Astrocyte (in vitro differentiated cells and primary cell): ENCODE measurements at regions not wholly inside any gene's neighbourhood (a gene's known extent, or its start where the extent isn't known, plus 50 kb on each side); places are given as distances from the start of the nearest gene placed in this dataset.

Experiments used
- DNase-seq: peaks from one replicate; pipeline ENCODE4 v3.0.0-alpha.2; 2010; ENCODE audit warnings: low read depth
- FAIRE-seq: peaks from 2 replicates; lab custom pipeline; 2011; peaks lifted over from hg19 to GRCh38; lab: Jason Lieb, UNC
- H2AFZ ChIP-seq: 2 replicates; pipeline ENCODE4 v1.6.0; 2012; ENCODE audit warnings: low read depth, low read length, inconsistent platforms
- H3K27ac ChIP-seq: 2 replicates; pipeline ENCODE4 v1.5.1; 2011; ENCODE audit warnings: low read depth, low read length, inconsistent platforms
- H3K27me3 ChIP-seq: 2 replicates; pipeline ENCODE4 v1.6.0; 2011; ENCODE audit warnings: low read length, inconsistent platforms; ENCODE audit not compliant: insufficient read depth
- H3K36me3 ChIP-seq: 2 replicates; pipeline ENCODE4 v1.5.1; 2011; ENCODE audit warnings: low read length, inconsistent platforms; ENCODE audit not compliant: insufficient read depth
- H3K4me1 ChIP-seq: 2 replicates; pipeline ENCODE4 v1.5.1; 2011; ENCODE audit warnings: low read length, inconsistent platforms; ENCODE audit not compliant: insufficient read depth
- H3K4me2 ChIP-seq: 2 replicates; pipeline ENCODE4 v1.6.0; 2012; ENCODE audit warnings: low read length, inconsistent platforms
- H3K4me3 ChIP-seq: 2 replicates; pipeline ENCODE4 v1.5.1; 2011; ENCODE audit warnings: low read depth, mild to moderate bottlenecking, low read length, inconsistent platforms; ENCODE audit not compliant: insufficient read depth
- H3K79me2 ChIP-seq: 2 replicates; pipeline ENCODE4 v1.6.0; 2012; ENCODE audit warnings: mild to moderate bottlenecking, low read length, inconsistent platforms; ENCODE audit not compliant: insufficient read depth
- H3K9ac ChIP-seq: 2 replicates; pipeline ENCODE4 v1.6.0; 2012; ENCODE audit warnings: mild to moderate bottlenecking, low read length, inconsistent platforms
- H3K9me3 ChIP-seq: 2 replicates; pipeline ENCODE4 v1.5.1; 2012; ENCODE audit warnings: low read depth, mild to moderate bottlenecking, low read length, inconsistent platforms; ENCODE audit not compliant: insufficient read depth
- H4K20me1 ChIP-seq: 2 replicates; pipeline ENCODE4 v1.6.0; 2012; ENCODE audit warnings: low read length, inconsistent platforms; ENCODE audit not compliant: insufficient read depth
- H3K27ac Mint-ChIP-seq: one replicate; pipeline ENCODE4 v1.8.0; 2021; ENCODE audit warnings: mild to moderate bottlenecking, mixed read lengths; ENCODE audit not compliant: unreplicated experiment
- H3K27me3 Mint-ChIP-seq: one replicate; pipeline ENCODE4 v1.8.0; 2021; ENCODE audit warnings: low read depth, mixed read lengths; ENCODE audit not compliant: unreplicated experiment
- H3K36me3 Mint-ChIP-seq: one replicate; pipeline ENCODE4 v1.8.0; 2021; ENCODE audit warnings: low read depth, mixed read lengths; ENCODE audit not compliant: unreplicated experiment
- H3K4me1 Mint-ChIP-seq: one replicate; pipeline ENCODE4 v1.8.0; 2021; ENCODE audit warnings: low read depth, mixed read lengths; ENCODE audit not compliant: unreplicated experiment
- H3K4me3 Mint-ChIP-seq: one replicate; pipeline ENCODE4 v1.8.0; 2021; ENCODE audit warnings: mild to moderate bottlenecking, moderate library complexity, mixed read lengths; ENCODE audit not compliant: unreplicated experiment
- H3K9me3 Mint-ChIP-seq: one replicate; pipeline ENCODE4 v1.8.0; 2021; ENCODE audit warnings: mild to moderate bottlenecking, mixed read lengths; ENCODE audit not compliant: unreplicated experiment
- CTCF ChIP-seq: IDR thresholded peaks from 2 replicates; pipeline ENCODE4 v1.5.1; 2011; ENCODE audit warnings: low read depth, mild to moderate bottlenecking, inconsistent platforms, low read length, moderate library complexity; ENCODE audit not compliant: insufficient read depth
- EZH2 ChIP-seq: IDR thresholded peaks from 2 replicates; pipeline ENCODE4 v1.6.1; 2012; ENCODE audit warnings: mild to moderate bottlenecking, low read length, inconsistent platforms; ENCODE audit not compliant: insufficient read depth

- Histone ChIP-seq H3K4me3 (no peak overlapping the region), H3K27ac (no peak overlapping the region), H2AFZ (no peak overlapping the region), H3K4me1 (no peaks in the 10 kb centered on the region), H3K9me3 (no peaks in the 10 kb centered on the region), H3K27me3 (no peaks in the 10 kb centered on the region), H3K36me3 (no peaks in the 10 kb centered on the region), H3K4me2 (no peak overlapping the region), H3K79me2 (no peaks in the 10 kb centered on the region), H3K9ac (no peak overlapping the region), H4K20me1 (no peaks in the 10 kb centered on the region)
- no peaks in the 10 kb centered on the region for H3K27me3 Mint-ChIP-seq
- no peaks in the 10 kb centered on the region for H3K36me3 Mint-ChIP-seq
- TF ChIP-seq CTCF = no peak
- no peak for TF ChIP-seq EZH2
- H3K27ac Mint-ChIP-seq = no peak overlapping the region
- no peak for FAIRE-seq
- no peaks in the 10 kb centered on the region for H3K4me1 Mint-ChIP-seq
- H3K9me3 Mint-ChIP-seq = no peaks in the 10 kb centered on the region
- DNase-seq = no peak
- no peak overlapping the region for H3K4me3 Mint-ChIP-seq
Measured at GRCh38 chr1:189311915-189312314, 1165.7 kb downstream of the BRINP3 start.

GRCh38 chr1:189312499-189312898, 1165.2 kb downstream of the BRINP3 start:
- FAIRE-seq (no peak), DNase-seq (no peak)
- no peaks in the 10 kb centered on the region for H3K9me3 ChIP-seq
- Mint-ChIP-seq H3K27ac (no peak overlapping the region), H3K4me1 (no peaks in the 10 kb centered on the region), H3K4me3 (no peak overlapping the region), H3K36me3 (no peaks in the 10 kb centered on the region), H3K9me3 (no peaks in the 10 kb centered on the region), H3K27me3 (no peaks in the 10 kb centered on the region)
- no peak overlapping the region for H2AFZ ChIP-seq
- no peak overlapping the region for H3K9ac ChIP-seq
- H3K36me3 ChIP-seq = no peaks in the 10 kb centered on the region
- no peaks in the 10 kb centered on the region for H3K79me2 ChIP-seq
- no peaks in the 10 kb centered on the region for H4K20me1 ChIP-seq
- no peak for TF ChIP-seq CTCF
- no peak for TF ChIP-seq EZH2
- H3K4me3 ChIP-seq = no peak overlapping the region
- no peaks in the 10 kb centered on the region for H3K4me1 ChIP-seq
- H3K27ac ChIP-seq = no peak overlapping the region
- H3K4me2 ChIP-seq = no peak overlapping the region
- H3K27me3 ChIP-seq = no peaks in the 10 kb centered on the region

GRCh38 chr1:189313488-189313887, 1164.2 kb downstream of the BRINP3 start:
- Histone ChIP-seq H3K9ac (no peak overlapping the region), H3K27me3 (no peaks in the 10 kb centered on the region), H4K20me1 (no peaks in the 10 kb centered on the region), H3K79me2 (no peaks in the 10 kb centered on the region), H3K4me3 (no peak overlapping the region), H3K4me1 (no peaks in the 10 kb centered on the region), H2AFZ (no peak overlapping the region), H3K4me2 (no peak overlapping the region), H3K27ac (no peak overlapping the region), H3K9me3 (no peaks in the 10 kb centered on the region), H3K36me3 (no peaks in the 10 kb centered on the region)
- Mint-ChIP-seq H3K4me1 (no peaks in the 10 kb centered on the region), H3K27me3 (no peaks in the 10 kb centered on the region), H3K9me3 (no peaks in the 10 kb centered on the region), H3K27ac (no peak overlapping the region), H3K4me3 (no peak overlapping the region), H3K36me3 (no peaks in the 10 kb centered on the region)
- no peak for FAIRE-seq
- TF ChIP-seq EZH2 = no peak
- TF ChIP-seq CTCF = no peak
- no peak for DNase-seq
